ENCODE measurements at regions not wholly inside any gene's neighbourhood (a gene's known extent, or its start where the extent isn't known, plus 50 kb on each side); places are given as distances from the start of the nearest gene placed in this dataset.

DNA sequence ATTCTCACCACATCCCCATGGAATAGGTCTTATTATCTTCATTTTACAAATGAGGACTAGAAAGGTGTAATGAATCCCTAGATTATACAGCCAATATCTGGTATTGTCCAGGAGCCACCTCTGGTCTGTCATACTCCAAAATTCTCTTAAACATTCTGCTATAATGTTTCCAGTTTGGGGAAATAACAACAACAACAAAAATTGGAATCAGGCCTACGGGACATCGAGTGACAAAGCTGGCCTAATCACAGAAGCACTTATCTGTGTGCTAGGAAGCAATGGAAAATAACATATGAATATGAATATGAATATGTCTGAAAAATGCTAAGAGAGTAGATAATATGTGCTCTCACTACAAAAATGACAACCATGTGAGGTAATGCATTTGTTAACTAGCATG lies 264.1 kb downstream of the GASK1B start:
- Histone ChIP-seq H3K9me3 (ENCODE audit: low read depth, low read length) (no peaks in the 10 kb centered on the region), H3K36me3 (ENCODE audit: insufficient read depth, low read length) (no peaks in the 10 kb centered on the region), H3K4me3 (no peak overlapping the region), H3K9ac (ENCODE audit: insufficient read length) (no peak overlapping the region), H3K27ac (no peak overlapping the region)
- TF ChIP-seq POLR2AphosphoS5 (IDR thresholded peaks at IDR 0.05; ENCODE audit: borderline replicate concordance, low read depth, low read length) (no peak), FOXP2 (optimal IDR thresholded peaks at IDR 0.05; ENCODE audit: control extremely low read depth, extremely low read length, insufficient read depth) (no peak), EZH2 (IDR thresholded peaks at IDR 0.05) (no peak)
- DNase-seq (ENCODE audit: low read depth, low spot score), result no peak

DNA sequence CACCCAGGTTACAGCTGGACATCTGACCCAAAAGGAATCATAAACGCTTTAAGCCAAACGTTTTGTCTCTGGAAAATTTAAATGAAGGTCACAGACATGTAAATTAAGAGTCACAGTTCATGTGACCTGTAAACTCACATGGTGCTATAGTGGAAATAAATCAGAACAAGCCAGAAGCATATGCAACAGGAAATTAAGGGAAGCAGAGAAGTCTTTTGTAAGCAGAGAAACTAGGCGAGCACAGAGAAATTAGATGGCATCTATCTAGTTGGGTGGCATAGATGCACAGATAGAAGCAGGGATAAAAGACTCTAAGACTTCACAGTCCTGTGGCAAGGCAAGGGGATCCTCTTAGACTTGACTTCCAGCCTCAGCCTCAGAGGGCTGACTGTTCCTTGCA lies 264.8 kb downstream of the GASK1B start:
- H3K4me3 ChIP-seq, result no peak overlapping the region
- H3K36me3 ChIP-seq (ENCODE audit: insufficient read depth, low read length), result no peaks in the 10 kb centered on the region
- DNase-seq (ENCODE audit: low read depth, low spot score), result no peak
- TF ChIP-seq FOXP2 (optimal IDR thresholded peaks at IDR 0.05; ENCODE audit: control extremely low read depth, extremely low read length, insufficient read depth), result no peak
- TF ChIP-seq EZH2 (IDR thresholded peaks at IDR 0.05), result no peak
- no peak for TF ChIP-seq POLR2AphosphoS5 (IDR thresholded peaks at IDR 0.05; ENCODE audit: borderline replicate concordance, low read depth, low read length)
- H3K9ac ChIP-seq (ENCODE audit: insufficient read length), result no peak overlapping the region
- no peaks in the 10 kb centered on the region for H3K9me3 ChIP-seq (ENCODE audit: low read depth, low read length)
- no peak overlapping the region for H3K27ac ChIP-seq

DNA sequence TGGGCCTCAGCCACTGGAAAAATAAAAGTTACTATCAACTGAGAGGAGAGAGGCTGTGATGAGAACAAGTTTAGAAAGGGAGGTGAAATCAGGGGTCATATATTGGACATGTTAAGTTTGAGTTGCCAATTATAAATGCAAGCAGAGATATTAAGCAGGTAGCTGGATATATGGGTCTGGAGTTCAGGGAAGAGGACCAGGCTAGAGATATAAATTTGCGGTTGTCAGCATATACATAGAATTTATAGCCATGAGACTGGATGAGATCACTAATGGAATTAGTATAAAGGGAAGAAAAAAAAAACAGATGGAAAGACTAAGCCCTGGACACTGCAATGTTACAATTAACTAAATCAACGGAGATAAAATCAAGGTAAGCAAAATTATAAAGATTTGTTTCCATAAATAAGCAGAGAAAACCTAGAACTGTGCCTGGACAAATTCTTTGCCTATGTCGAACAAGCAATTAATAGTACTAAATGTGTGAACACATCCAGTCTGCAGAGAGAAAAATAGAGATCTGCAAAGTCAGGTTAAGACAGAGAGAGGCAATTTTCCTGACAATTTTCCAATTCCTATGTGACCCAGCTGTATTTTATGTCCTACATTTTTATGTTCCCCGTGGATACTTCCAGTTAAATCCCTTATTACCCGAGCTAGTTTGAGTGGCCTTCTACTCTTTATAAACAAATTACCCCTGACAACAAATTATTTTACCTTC lies 265.4 kb downstream of the GASK1B start:
- no peaks in the 10 kb centered on the region for H3K9me3 ChIP-seq (ENCODE audit: low read depth, low read length)
- no peaks in the 10 kb centered on the region for H3K36me3 ChIP-seq (ENCODE audit: insufficient read depth, low read length)
- DNase-seq (ENCODE audit: low read depth, low spot score), result no peak
- no peak overlapping the region for H3K9ac ChIP-seq (ENCODE audit: insufficient read length)
- no peak overlapping the region for H3K4me3 ChIP-seq
- no peak for TF ChIP-seq FOXP2 (optimal IDR thresholded peaks at IDR 0.05; ENCODE audit: control extremely low read depth, extremely low read length, insufficient read depth)
- no peak for TF ChIP-seq POLR2AphosphoS5 (IDR thresholded peaks at IDR 0.05; ENCODE audit: borderline replicate concordance, low read depth, low read length)
- no peak for TF ChIP-seq EZH2 (IDR thresholded peaks at IDR 0.05)
- no peak overlapping the region for H3K27ac ChIP-seq

DNA sequence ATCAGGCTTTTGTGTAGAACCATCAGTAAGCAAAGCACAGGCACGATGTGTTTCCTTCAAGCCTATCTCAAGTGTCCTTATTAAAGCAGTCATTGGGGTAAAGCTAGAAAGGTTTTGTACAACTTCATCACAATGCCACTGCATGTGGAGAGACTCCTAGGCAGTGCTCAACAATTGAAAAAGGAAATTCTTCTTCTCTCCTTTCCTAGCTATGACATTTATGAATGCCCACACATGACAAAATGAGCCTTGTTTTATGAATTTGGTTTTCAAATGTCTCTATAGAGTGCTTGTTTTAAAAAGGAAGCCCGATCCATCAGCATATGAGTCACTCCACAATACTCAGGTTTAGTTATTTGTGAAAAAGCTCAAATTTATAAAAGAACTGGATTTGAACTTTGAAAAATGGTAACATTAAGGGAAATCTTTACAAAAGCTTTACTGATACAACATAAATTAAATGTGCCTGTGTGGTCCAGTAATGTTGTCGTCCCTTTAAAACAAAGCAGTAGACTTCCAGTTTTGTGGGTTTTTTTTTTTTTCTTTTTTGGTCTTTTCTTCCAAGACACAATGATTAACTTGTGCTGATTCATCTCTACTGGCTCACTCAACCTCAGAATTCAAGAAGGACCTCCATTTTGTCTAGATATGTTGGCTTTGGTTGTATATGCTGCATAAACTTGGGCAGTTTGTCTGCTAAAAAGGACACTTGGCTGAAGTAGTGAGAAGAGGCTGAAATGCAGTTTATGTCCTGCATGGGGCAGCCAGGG lies 273.8 kb downstream of the GASK1B start:
- Histone ChIP-seq H3K36me3 (ENCODE audit: insufficient read depth, low read length) (no peaks in the 10 kb centered on the region), H3K9ac (ENCODE audit: insufficient read length) (no peak overlapping the region), H3K4me3 (no peak overlapping the region), H3K27ac (no peak overlapping the region), H3K9me3 (ENCODE audit: low read depth, low read length) (no peaks in the 10 kb centered on the region)
- TF ChIP-seq FOXP2 (optimal IDR thresholded peaks at IDR 0.05; ENCODE audit: control extremely low read depth, extremely low read length, insufficient read depth), result no peak
- no peak for TF ChIP-seq EZH2 (IDR thresholded peaks at IDR 0.05)
- no peak for TF ChIP-seq POLR2AphosphoS5 (IDR thresholded peaks at IDR 0.05; ENCODE audit: borderline replicate concordance, low read depth, low read length)
- DNase-seq (ENCODE audit: low read depth, low spot score), result no peak

- no peaks in the 10 kb centered on the region for H3K9me3 ChIP-seq (ENCODE audit: low read depth, low read length)
- H3K36me3 ChIP-seq (ENCODE audit: insufficient read depth, low read length), result no peaks in the 10 kb centered on the region
- DNase-seq (ENCODE audit: low read depth, low spot score), result no peak
- TF ChIP-seq POLR2AphosphoS5 (IDR thresholded peaks at IDR 0.05; ENCODE audit: borderline replicate concordance, low read depth, low read length) (no peak), FOXP2 (optimal IDR thresholded peaks at IDR 0.05; ENCODE audit: control extremely low read depth, extremely low read length, insufficient read depth) (no peak), EZH2 (IDR thresholded peaks at IDR 0.05) (no peak)
- no peak overlapping the region for H3K9ac ChIP-seq (ENCODE audit: insufficient read length)
- H3K4me3 ChIP-seq, result no peak overlapping the region
- no peak overlapping the region for H3K27ac ChIP-seq
These were observed 274.9 kb downstream of the GASK1B start for GRCh38 chr4:157897855-157898370.

DNA sequence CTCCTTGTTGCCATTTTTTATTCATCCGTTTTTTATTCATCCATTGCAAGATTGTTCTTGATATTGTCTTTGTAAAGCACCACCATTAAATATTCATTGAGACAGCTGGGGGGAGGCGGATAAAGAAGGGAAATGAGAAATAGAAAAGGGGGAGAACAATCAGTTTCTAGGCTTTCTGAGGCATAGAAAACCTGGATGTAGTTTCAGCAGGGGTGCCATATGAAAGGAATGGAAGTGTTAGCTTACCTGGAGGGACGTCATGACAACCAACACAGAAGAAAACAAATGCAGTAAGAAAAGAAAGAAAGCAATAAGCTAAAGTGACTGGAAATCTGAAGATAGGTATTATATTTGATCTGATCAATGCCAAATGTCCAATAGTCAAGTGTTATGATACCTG lies 276.1 kb downstream of the GASK1B start:
- Histone ChIP-seq H3K27ac (no peak overlapping the region), H3K9me3 (ENCODE audit: low read depth, low read length) (no peaks in the 10 kb centered on the region), H3K4me3 (no peak overlapping the region), H3K9ac (ENCODE audit: insufficient read length) (no peak overlapping the region), H3K36me3 (ENCODE audit: insufficient read depth, low read length) (no peaks in the 10 kb centered on the region)
- no peak for DNase-seq (ENCODE audit: low read depth, low spot score)
- TF ChIP-seq EZH2 (IDR thresholded peaks at IDR 0.05) (no peak), POLR2AphosphoS5 (IDR thresholded peaks at IDR 0.05; ENCODE audit: borderline replicate concordance, low read depth, low read length) (no peak), FOXP2 (optimal IDR thresholded peaks at IDR 0.05; ENCODE audit: control extremely low read depth, extremely low read length, insufficient read depth) (no peak)

- TF ChIP-seq POLR2AphosphoS5 (IDR thresholded peaks at IDR 0.05; ENCODE audit: borderline replicate concordance, low read depth, low read length) (no peak), FOXP2 (optimal IDR thresholded peaks at IDR 0.05; ENCODE audit: control extremely low read depth, extremely low read length, insufficient read depth) (no peak), EZH2 (IDR thresholded peaks at IDR 0.05) (no peak)
- no peak overlapping the region for H3K9ac ChIP-seq (ENCODE audit: insufficient read length)
- H3K9me3 ChIP-seq (ENCODE audit: low read depth, low read length), result no peaks in the 10 kb centered on the region
These were observed 277.6 kb downstream of the GASK1B start for GRCh38 chr4:157895205-157895604.

GRCh38 chr4:157889788-157890187 lies 283.0 kb downstream of the GASK1B start:
- Histone ChIP-seq H3K4me3 (no peak overlapping the region), H3K9me3 (ENCODE audit: low read depth, low read length) (no peaks in the 10 kb centered on the region), H3K36me3 (ENCODE audit: insufficient read depth, low read length) (no peaks in the 10 kb centered on the region), H3K9ac (ENCODE audit: insufficient read length) (no peak overlapping the region), H3K27ac (no peak overlapping the region)
- DNase-seq (ENCODE audit: low read depth, low spot score), result no peak
- TF ChIP-seq EZH2 (IDR thresholded peaks at IDR 0.05) (no peak), FOXP2 (optimal IDR thresholded peaks at IDR 0.05; ENCODE audit: control extremely low read depth, extremely low read length, insufficient read depth) (no peak), POLR2AphosphoS5 (IDR thresholded peaks at IDR 0.05; ENCODE audit: borderline replicate concordance, low read depth, low read length) (no peak)

More at GRCh38 chr4:157895205-157895604, 277.6 kb downstream of the GASK1B start:
- DNase-seq (ENCODE audit: low read depth, low spot score), result no peak
- Histone ChIP-seq H3K36me3 (ENCODE audit: insufficient read depth, low read length) (no peaks in the 10 kb centered on the region), H3K4me3 (no peak overlapping the region), H3K27ac (no peak overlapping the region)

Data from SK-N-MC (cell line).